NCI-H2171 treated with DMSO at 0.1 percent for 48 hours (cell line): ENCODE measurements at regions not wholly inside any gene's neighbourhood (a gene's known extent, or its start where the extent isn't known, plus 50 kb on each side); places are given as distances from the start of the nearest gene placed in this dataset.

Source experiments
- DNase-seq: peaks from one replicate; lab custom pipeline; 2025; lab: John Stamatoyannopoulos, UW

DNA sequence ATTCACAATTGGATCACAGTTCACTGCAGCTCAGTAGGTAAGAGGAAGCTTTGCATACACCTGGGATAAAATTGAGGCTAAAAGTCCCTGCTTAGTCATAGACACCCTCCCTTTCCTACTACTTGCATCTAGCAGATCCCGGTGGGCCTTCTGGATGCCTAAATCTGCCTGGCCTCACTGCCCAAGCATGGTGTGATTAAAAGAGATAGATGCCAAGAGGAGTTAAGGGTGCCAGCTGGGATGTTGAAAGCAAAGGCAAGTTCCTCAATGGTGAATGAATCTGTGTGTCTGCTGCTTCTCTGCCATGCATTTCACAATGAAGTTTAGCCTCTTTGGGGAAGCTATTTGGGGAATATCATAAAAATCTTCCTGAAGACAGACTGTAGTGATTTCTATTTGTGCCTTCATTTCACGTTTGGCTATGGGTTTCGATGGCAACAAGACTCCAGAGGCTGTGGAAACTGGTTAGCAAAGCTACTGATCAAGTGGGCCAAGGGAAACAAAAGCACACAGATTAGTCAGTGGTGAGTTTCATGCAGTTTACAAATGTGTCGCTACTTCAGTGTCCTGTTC, 534.0 kb downstream of the ANKRD50 start:
- DNase-seq, result no peak

- no peak for DNase-seq
Measured at GRCh38 chr4:124179506-124180186, 532.9 kb downstream of the ANKRD50 start.

- DNase-seq, result no peak
Measured at GRCh38 chr4:124181039-124181438, 531.5 kb downstream of the ANKRD50 start.

DNA sequence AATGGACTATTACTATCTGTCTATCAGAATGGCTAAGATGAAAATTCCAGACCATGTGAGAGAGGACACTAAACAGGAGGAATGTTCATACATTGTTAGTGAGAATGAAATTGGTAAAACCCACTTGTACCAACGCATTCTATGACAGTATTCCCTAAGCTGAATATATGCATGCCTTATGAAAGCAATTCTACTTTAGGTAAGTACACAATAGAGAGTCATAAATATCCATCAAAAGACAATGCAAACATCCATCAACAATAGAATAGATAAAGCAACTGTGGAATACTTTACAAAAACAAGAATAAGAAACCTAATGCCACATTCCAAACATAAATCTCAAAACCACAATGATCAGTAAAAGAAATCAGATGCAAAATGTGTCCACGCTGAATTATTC, 529.3 kb downstream of the ANKRD50 start:
- DNase-seq, result no peak

- no peak for DNase-seq
Measured at GRCh38 chr4:124183926-124184325, 528.6 kb downstream of the ANKRD50 start.

DNA sequence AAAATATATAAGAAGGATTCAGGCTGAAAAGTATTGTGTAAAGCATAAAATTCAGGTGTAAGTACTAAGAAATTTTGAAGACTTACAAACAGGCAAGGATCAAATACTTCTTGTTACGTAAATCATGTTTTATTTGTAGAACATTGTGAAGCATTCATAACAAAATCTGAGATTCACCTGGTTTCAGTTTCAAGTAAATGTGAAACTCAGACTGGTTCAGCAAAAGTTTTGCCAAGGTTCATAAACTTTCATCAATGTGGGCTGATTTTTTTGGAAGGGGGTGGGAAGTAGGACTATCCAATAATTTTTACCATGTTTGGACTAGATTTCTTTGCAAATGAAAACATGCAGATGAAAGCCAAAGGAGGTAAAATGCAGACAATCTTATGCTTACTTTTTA, 527.7 kb downstream of the ANKRD50 start:
- DNase-seq, result no peak

GRCh38 chr4:124188595-124188994, 523.9 kb downstream of the ANKRD50 start:
- DNase-seq, result no peak

GRCh38 chr4:124189545-124189944, 523.0 kb downstream of the ANKRD50 start:
- no peak for DNase-seq

- DNase-seq, result no peak
Measured at GRCh38 chr4:124191329-124191728, 521.2 kb downstream of the ANKRD50 start.

GRCh38 chr4:124192544-124192943, 520.0 kb downstream of the ANKRD50 start:
- no peak for DNase-seq

GRCh38 chr4:124199185-124199584, 513.3 kb downstream of the ANKRD50 start:
- DNase-seq, result no peak

- no peak for DNase-seq
Measured at GRCh38 chr4:124199755-124200154, 512.8 kb downstream of the ANKRD50 start.

- no peak for DNase-seq
Measured at GRCh38 chr4:124201636-124202035, 510.9 kb downstream of the ANKRD50 start.

DNA sequence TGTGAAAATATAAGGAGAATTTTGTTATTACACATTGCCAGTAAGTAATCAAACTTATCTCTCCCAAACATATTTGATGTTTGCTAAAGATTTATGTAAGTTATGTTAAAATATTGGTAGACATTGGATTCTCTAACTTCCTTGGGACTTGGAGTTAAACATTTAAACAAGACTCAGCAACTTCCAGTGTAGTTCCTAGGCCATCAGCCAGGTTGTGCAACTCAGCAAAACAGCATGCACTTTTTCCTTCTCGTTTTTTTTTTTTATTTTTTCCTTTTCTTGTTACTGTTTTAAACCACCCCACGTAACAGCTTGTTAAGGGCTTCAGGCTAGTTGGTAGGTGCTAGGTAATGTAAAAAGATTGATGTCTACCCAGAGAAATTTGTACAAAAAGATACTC, 510.4 kb downstream of the ANKRD50 start:
- no peak for DNase-seq

- DNase-seq, result no peak
Measured at GRCh38 chr4:124203613-124204238, 508.8 kb downstream of the ANKRD50 start.

- no peak for DNase-seq
Measured at GRCh38 chr4:124206779-124207605, 505.5 kb downstream of the ANKRD50 start.

- no peak for DNase-seq
Measured at GRCh38 chr4:124209211-124209610, 503.3 kb downstream of the ANKRD50 start.

DNA sequence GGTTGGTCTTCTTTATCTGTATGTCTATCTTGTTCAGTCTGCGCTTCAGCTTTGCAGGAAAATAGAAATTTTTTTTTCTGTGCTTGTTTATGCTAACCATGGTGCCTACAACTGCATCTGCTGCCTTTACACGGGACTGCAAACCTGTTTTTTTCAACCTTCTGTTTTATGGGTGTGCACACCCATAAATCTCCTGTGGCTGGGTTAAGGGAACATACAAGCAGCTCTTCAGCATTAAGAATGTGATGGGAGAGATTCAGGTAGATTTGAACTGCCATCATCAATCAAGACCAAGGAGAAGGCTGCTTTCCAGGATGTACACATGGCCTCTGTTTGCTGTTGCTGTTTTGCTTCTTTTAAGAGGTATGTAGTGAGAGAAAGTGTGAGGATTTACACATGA, 502.9 kb downstream of the ANKRD50 start:
- DNase-seq, result no peak

- DNase-seq, result no peak
Measured at GRCh38 chr4:124210746-124211145, 501.8 kb downstream of the ANKRD50 start.

GRCh38 chr4:124212815-124213630, 499.5 kb downstream of the ANKRD50 start:
- DNase-seq, result no peak

DNA sequence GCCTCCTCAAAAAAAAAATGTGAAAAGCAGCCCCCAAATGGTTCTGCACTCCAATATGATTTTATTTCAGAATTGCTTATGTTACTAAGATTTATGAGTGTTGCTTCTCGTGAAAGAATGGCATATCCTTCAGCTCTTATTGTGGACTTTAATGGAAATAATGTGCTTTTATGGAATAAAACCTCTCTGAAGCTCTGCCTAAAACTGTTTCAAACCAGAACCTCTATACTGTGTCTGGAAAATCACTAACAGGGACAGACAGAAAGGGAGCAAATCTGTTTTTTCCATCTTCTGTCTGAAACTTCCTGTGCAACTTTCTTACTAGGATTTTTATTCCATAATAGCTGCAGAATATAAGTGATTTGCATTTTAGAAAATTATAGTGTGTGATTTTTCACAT, 493.1 kb downstream of the ANKRD50 start:
- no peak for DNase-seq

DNA sequence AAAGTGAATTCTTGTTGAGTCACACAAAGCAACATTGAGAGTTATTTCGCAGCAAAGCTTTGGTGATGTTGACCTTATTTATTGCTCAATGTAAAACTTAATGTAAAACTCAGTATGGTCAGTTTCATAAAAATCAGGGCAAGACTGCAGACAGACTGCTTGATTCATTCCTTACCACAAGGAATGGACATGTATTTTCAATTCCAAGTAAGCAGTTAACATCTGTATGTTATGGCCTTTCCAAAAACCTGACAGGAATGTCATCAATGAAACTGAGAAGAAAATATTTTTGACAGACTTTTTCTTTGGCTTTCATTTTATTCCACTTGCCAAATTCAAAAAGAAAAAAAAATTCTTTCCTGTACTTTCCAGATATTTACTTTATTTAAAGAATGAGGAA, 488.3 kb downstream of the ANKRD50 start:
- no peak for DNase-seq
